BJ (cell line): ENCODE measurements at regions not wholly inside any gene's neighbourhood (a gene's known extent, or its start where the extent isn't known, plus 50 kb on each side); places are given as distances from the start of the nearest gene placed in this dataset.

Source experiments
- CTCF ChIA-PET: fragments of 350-600 bp; formaldehyde crosslinking; extraction: SDS; loops from one replicate; lab custom pipeline; 2021; ENCODE audit warnings: antibody characterized with exemption, inconsistent platforms; lab: Yijun Ruan, JAX
- POLR2A ChIA-PET: fragments of 300-600 bp; sonication (Branson Sonifier 250); formaldehyde crosslinking; extraction: SDS; loops from one replicate; lab custom pipeline; 2021; ENCODE audit warnings: antibody characterized with exemption; lab: Charles Lee
- DNase-seq: peaks from one replicate; pipeline ENCODE4 v3.0.0-alpha.2; 2011; ENCODE audit warnings: low read depth
- H3K27me3 ChIP-seq: 2 replicates; pipeline ENCODE4 v1.6.0; 2011; ENCODE audit warnings: low read length; ENCODE audit not compliant: control insufficient read depth, insufficient read depth
- H3K36me3 ChIP-seq: 2 replicates; pipeline ENCODE4 v1.5.1; 2011; ENCODE audit warnings: low read length; ENCODE audit not compliant: control insufficient read depth, insufficient read depth
- H3K4me3 ChIP-seq: 2 replicates; pipeline ENCODE4 v1.5.1; 2011; ENCODE audit warnings: low read depth, mild to moderate bottlenecking, control low read depth, low read length
- TF ChIP-seq, protein P1 (sequence below): IDR thresholded peaks from 2 replicates; pipeline ENCODE4 v1.5.1; 2011; ENCODE audit warnings: low read depth, mild to moderate bottlenecking, control low read depth, inconsistent platforms, low read length, moderate library complexity; ENCODE audit not compliant: insufficient read depth

DNA sequence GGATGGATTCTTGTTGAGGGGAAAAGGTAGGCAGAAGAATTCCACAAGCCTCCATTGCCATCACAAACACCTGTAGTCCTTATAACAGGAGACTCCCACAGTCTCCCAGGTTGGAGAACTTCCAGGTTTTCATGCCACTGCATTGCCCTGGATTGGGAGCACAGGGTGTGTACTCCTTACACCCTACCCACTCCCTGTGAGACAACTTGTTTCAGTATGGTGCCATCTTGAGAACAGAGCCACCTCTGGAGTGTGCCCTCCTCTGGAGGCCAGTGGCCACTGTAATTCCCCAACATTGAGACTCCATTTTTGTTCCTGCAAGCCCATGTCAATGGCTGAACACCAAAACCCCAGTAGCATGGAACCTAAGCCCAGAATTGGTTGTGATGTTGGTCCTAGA, 123.5 kb upstream of the LAMA2 start:
- CTCF ChIA-PET, result no interaction called here

DNA sequence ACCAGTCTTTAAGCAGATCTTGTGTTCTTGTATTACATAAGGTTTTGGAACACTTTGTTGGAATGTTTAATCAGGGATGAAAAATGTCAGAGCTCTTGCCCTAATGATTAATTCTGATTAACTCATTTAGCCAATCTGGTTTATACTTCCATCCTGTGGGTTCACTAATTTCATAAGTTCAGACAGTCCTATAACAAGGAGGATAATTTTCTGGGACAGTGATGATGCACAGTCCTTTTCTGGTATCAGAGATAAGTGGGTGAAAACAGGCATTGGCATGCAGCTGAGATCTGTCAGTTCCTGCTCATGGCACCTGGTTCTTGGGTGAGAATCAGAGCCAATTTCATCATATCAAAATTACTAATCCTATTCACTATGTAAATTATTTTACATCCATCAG, 125.0 kb upstream of the LAMA2 start:
- ChIA-PET CTCF (no interaction called here), POLR2A (no interaction called here)
- H3K27me3 ChIP-seq, result no peaks in the 10 kb centered on the region
- no peak for DNase-seq
- TF ChIP-seq, protein P1, sequence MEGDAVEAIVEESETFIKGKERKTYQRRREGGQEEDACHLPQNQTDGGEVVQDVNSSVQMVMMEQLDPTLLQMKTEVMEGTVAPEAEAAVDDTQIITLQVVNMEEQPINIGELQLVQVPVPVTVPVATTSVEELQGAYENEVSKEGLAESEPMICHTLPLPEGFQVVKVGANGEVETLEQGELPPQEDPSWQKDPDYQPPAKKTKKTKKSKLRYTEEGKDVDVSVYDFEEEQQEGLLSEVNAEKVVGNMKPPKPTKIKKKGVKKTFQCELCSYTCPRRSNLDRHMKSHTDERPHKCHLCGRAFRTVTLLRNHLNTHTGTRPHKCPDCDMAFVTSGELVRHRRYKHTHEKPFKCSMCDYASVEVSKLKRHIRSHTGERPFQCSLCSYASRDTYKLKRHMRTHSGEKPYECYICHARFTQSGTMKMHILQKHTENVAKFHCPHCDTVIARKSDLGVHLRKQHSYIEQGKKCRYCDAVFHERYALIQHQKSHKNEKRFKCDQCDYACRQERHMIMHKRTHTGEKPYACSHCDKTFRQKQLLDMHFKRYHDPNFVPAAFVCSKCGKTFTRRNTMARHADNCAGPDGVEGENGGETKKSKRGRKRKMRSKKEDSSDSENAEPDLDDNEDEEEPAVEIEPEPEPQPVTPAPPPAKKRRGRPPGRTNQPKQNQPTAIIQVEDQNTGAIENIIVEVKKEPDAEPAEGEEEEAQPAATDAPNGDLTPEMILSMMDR, result no peak
- H3K36me3 ChIP-seq, result no peaks in the 10 kb centered on the region
- no peak overlapping the region for H3K4me3 ChIP-seq

More for the DNA sequence above, 123.5 kb upstream of the LAMA2 start:
- TF ChIP-seq, protein P1, result no peak
- Histone ChIP-seq H3K4me3 (no peak overlapping the region), H3K36me3 (no peaks in the 10 kb centered on the region), H3K27me3 (no peaks in the 10 kb centered on the region)
- POLR2A ChIA-PET, result no interaction called here
- no peak for DNase-seq

DNA sequence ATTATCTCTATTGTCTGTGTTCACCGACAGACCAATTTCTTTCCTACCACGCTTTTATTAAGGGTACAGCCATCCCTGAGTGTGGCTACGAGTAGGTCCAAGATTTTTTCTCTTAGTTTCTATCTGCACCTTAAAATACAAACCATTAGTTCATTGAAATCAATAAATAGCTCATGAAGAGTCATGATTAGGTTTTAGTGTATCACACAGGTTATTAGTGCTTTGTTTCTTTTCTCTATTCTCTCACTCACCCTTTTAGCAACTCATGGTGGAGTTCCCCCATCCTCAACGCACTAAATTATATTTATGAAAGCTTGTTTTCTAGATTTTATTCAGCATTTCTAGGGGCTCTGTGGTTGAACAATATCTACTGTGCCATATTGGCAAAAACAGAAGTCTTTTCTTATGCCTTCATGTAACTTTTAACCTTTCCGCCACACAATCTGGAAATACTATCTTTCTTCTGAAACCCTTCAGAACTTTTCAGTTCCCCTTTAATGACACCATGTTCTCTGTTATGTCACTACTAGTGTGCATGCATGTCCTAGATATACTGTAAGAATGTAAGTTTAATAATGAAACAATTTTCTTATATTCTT, 128.2 kb upstream of the LAMA2 start:
- no peak overlapping the region for H3K4me3 ChIP-seq
- no peaks in the 10 kb centered on the region for H3K27me3 ChIP-seq
- TF ChIP-seq, protein P1, result no peak
- ChIA-PET CTCF (no interaction called here), POLR2A (no interaction called here)
- H3K36me3 ChIP-seq, result no peaks in the 10 kb centered on the region
- DNase-seq, result no peak

DNA sequence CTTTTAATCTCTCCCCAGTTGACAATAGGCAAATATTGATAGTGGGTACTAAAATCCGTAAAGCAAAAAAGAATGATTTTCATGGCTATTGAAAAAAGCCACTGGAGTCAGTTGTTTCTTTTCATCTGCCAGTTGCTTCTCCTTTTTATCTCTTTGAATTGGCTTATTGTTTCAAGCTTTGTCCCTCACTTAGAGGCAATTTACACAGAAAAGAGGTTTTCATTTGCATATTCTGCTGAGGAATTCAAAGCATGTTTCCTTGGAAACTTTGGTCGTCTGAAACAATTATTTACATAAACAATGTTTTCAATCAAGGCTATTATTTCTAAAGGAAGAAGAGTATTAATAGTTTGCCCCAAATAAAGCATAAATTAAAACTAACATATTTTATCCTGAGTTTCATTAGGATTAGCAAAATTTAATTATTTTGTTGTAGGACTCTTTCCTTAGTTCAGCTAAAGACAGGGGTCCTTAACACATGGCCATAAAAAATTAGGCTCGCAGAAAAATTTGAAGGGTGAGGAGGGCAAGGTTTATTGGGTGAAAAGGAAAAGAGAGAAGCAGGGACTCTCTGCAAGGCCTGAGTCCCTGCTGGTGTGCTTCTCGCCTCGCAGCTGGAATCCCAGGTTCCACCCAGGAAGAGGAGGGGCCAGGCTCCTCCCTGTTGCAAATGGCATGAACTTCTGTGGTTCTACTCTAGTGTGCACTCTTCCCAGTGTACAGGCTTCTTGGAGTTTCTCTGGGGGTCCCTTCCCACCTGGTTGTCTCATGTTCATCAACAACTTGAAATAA, 138.8 kb upstream of the LAMA2 start:
- Histone ChIP-seq H3K27me3 (no peaks in the 10 kb centered on the region), H3K36me3 (no peaks in the 10 kb centered on the region), H3K4me3 (no peak overlapping the region)
- TF ChIP-seq, protein P1, result no peak
- ChIA-PET POLR2A (no interaction called here), CTCF (interaction anchor here (1.0 kb wide), 1 partner anchor 10 kb away, joined by 3 read pairs; no protein-coding TSS in a partner anchor)
- no peak for DNase-seq

DNA sequence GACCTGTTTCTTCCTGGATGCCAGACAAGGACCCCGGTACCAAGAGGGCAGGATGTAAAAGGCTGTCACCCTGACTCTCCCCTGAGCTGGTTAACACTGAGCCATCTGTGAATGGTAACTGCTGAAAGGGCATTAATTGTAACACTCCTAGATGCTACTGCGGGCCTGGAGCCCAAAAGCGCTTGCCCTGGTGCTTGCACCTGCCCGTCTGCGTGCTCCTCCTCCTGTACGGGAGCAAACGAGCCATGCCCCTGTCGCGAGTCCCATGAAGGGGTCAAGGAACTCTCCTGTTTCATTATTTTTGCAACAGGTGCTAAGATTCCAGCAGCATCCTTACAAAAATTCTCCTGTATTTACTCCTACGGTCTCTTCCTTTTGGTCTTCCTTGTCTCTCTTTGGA, 140.0 kb upstream of the LAMA2 start:
- H3K36me3 ChIP-seq, result no peaks in the 10 kb centered on the region
- ChIA-PET CTCF (interaction anchor here (1.0 kb wide), 1 partner anchor 11 kb away, joined by 3 read pairs; no protein-coding TSS in a partner anchor), POLR2A (no interaction called here)
- no peaks in the 10 kb centered on the region for H3K27me3 ChIP-seq
- TF ChIP-seq, protein P1, result no peak
- DNase-seq, result no peak
- no peak overlapping the region for H3K4me3 ChIP-seq
